Activated CD4-positive, alpha-beta T cell treated with anti-CD3 and anti-CD28 coated beads, Interleukin-2, amount 50 U/mL, for 1 hour (primary cell): ENCODE measurements at regions not wholly inside any gene's neighbourhood (a gene's known extent, or its start where the extent isn't known, plus 50 kb on each side); places are given as distances from the start of the nearest gene placed in this dataset.
A peak's percentile ranks its signal among the peaks of the same experiment; 100 is the strongest.
"Not testable (repeated sequence)": the region's sequence is repeated elsewhere in the genome, so short reads cannot be mapped to it uniquely, and the experiment has no call there.

ENCODE experiments used
- DNase-seq: peaks from one replicate; pipeline ENCODE4 v3.0.0-alpha.2; 2020

- DNase-seq = peak; percentile 60
These were observed 67.0 kb downstream of the CHRNA1 start for GRCh38 chr2:174697255-174697654.

- no peak for DNase-seq
These were observed 69.4 kb downstream of the CHRNA1 start for GRCh38 chr2:174694920-174695319.

GRCh38 chr2:174694196-174694878 is 69.9 kb downstream of the CHRNA1 start:
- no peak for DNase-seq

GRCh38 chr2:174693344-174693743 is 70.9 kb downstream of the CHRNA1 start:
- no peak for DNase-seq

GRCh38 chr2:174692256-174692919 is 71.9 kb downstream of the CHRNA1 start:
- no peak for DNase-seq

DNA sequence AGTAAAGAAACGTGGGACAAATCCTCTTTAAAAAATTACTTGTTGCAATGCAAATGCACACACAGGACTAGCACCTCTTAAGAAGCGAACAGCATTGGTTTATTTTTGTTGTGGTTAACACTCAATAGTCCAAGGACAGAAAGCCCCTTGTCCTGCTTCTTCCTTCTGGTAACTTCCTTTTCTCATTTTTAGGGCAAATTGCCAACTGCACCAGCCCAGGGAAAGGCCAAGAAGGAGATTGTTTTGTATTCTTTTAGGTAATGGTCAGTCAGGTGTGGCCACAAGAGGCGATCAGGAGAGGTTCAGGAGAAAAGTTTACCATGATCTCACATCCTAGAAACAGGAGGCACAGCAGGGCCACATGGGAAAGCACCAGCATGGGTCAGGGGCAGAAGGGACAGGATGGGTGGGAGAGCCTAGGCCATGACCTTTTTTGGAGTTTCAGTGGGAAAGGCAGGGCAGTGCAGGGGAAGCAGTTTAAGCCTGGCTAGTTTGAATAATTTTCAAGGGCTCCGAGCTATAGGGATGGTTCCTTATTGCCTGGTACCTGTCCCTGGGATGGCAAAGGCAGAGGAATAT is 73.0 kb downstream of the CHRNA1 start:
- DNase-seq = no peak

GRCh38 chr2:174690026-174690425 is 74.2 kb downstream of the CHRNA1 start:
- no peak for DNase-seq

GRCh38 chr2:174688079-174688478 is 76.2 kb downstream of the CHRNA1 start:
- no peak for DNase-seq

GRCh38 chr2:174686430-174686829 is 77.8 kb downstream of the CHRNA1 start:
- DNase-seq = no peak

DNA sequence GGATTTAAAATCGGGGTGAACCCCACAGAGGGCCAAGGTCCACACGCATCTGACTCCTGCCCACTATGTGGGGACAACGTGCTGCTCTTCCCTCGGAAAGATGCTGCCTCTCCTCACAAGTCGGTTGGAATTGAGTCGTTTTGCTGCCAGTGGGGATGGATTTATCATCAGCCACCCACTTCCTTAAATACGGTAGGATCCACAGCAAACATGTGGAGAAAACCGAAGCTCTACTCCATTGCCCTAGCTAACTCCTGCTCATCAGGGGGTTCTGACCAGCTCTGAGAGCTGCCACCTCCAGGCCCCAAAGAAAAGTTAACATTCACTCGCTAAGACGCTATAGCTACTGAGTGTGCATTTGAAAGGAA is 80.9 kb downstream of the CHRNA1 start:
- peak; percentile 13 for DNase-seq

DNA sequence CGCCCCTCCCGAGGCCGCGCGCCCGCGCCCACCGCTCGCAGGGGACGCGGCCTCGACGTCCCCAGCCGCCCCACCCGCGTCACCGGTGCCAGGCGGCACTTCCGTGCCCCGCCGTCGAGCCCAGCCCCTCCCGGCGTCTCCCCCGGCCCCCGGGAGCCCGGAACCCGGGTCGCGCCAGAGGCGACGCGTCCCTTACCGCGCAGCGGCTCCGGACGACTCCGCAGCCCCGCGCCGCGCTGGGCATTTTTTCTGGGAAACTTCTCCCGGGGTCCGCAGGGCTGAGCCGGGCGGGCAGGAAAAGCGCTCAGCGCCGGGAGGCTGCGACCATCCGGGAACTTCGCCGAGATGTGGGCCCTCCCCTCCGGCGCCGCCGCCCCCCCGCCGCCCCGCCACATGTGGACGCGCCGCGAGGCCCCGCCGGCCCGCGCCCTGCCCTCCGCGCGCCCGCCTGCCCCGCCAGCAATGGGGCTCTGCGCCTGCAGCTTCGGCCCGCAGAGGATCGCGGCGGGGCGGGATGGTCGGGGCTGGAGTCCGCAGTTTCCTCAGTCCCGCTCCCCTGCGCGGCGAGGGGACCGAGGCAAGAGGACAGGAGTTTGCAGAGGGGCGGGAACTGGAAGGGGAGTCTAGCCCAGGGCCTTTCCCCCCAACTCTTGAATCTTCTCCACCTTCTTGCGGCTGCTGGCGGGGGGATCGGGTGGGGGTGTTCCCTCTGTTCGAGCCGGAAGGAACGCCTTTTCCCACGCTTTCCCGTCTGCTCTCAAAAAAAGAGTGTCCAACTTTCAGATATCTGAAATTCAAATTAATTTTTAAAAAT is 81.5 kb downstream of the CHRNA1 start:
- peak; percentile 56 for DNase-seq

DNA sequence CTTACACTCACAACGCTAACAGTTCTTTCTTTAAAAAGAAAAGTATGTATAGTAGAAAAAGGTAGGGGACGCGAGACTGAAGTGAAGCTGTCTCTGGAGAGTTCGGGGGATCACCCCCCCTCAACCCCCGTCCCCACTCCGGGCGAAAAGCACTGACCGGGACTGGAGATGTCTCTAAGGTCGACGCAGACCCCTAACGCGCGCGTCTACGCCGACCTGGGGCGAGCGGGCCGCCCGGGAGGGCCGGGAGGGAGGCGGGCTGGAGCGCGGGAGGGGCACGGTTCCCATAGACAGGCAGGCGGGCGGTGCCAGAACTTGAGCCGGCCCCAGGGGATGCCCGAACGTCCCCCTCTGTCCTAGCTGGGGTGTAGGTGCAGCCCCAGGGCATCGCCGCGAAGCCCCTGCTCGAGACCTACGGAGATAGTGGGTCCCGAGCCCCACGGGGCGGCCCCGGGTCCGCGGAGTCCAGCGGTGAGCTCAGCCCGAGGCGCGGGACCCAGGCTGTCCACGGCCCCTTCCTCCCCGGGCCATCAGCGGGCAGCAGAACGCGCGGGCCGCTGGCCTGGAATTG is 82.2 kb downstream of the CHRNA1 start:
- DNase-seq = peak; percentile 29

DNA sequence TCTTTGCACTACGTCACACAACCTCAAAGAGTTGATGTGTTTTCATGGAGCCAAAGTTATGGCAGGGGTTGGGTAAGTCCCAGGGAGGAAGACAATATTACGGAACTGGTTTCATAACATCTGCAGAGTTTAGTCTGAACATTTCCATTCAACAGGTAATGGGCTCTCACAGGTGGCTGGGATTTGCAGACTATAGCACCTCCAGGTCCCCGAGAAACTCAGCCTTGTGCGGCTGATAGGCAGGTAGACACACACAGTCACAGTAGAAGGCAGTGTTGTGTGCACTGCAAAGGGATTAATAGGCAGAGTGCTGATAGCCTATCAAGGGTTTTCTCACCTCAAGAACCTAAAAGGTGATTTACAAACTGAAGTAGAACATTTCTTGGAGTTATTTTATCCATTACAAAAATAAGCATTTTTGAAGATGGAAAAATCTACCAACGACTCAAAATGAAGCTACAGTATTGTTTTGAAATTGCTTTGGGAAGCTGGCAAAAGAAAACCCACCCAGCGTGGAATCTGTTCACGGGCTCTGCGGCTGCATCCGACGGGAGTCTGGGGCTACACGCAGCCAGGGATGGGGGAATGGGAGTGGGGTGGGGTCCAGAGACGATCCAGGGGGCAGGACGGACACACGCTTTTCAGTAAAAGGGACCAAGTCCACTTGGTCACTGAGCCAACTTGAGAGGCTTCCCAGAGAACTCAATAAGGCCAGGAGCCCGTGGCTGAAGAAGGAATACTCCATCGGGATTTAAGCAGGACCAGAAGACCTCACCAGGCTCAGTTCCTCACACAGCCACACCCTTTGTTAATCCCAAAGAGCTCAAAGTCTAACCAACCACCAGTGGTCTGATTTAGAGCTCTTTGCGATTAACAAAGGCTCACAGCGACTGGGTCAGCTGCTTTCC is 82.9 kb downstream of the CHRNA1 start:
- no peak for DNase-seq

GRCh38 chr2:174680221-174680620 is 82.6 kb upstream of the WIPF1 start:
- no peak for DNase-seq

DNA sequence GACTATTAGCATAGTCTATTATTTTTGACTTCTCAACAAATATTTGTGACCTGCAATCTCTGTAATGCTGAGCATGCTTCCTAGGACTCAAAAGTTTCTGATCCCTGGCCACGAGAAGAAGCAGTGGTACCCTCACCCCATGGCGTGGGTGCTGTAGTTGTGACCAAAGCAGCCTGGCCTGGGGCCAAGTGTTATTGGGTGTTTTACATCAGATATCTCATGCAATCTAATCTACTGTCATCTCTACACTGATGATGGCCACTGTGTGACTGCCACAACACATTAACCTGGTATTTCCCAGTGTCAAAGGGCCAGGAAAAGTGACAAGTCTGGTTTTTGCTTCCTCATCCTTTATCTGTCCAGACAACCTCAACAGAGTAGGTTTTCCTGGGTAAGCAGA is 80.8 kb upstream of the WIPF1 start:
- DNase-seq = no peak

DNA sequence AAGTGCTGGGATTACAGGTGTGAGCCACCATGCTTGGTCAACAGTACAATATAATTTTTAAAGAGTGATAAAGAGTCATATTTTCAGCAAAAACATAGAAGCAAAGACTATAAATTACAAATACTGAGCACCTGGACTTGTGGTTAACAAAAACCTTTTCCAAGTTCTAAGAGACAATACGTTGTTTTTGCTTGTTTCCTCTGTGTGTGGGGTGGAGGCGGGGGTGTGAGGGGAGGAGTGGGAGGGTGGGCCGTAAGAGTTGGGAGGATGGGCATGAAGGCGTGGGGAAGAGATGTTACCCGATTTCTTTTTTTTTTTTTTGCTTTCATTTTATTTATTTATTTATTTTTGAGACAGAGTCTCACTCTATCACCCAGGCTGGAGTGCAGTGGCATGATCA is 78.0 kb upstream of the WIPF1 start:
- DNase-seq = peak; percentile 8

GRCh38 chr2:174673876-174674275 is 76.3 kb upstream of the WIPF1 start:
- no peak for DNase-seq

DNA sequence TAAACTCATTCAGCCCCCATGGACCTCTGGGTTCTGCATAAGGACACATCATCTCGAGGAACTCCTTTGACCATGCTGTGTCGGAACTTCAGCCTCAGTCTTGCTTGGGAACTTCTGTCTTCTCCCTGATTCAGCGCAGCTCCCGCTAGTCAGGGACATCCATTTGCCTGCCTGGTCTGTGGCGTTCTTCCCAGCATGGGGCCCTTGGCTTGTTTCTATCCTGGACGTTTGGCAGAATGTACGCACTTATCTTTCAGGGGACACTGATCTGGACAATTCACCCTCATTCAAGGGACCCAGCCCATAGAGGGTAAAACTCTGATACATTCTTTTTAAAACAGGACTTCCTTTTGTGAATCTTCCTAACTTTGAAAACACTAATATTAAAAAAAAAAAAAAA is 75.8 kb upstream of the WIPF1 start:
- no peak for DNase-seq

DNA sequence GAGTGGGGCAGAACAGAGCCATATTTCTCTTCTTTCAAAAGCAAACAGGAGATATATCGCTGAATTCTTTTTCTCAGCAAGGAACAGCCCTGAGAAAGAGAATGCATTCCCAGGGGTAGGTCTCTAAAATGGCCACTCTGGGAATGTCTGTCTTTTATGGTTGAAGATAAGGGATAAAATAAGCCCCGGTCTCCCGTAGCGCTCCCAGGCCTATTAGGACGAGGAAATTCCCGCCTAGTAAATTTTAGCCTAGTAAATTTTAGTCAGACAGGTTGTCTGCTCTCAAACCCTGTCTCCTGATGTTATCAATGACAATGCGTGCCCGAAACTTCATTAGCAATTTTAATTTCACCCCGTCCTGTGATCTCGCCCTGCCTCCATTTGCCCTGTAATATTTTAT is 73.9 kb upstream of the WIPF1 start:
- not testable (repeated sequence) for DNase-seq

DNA sequence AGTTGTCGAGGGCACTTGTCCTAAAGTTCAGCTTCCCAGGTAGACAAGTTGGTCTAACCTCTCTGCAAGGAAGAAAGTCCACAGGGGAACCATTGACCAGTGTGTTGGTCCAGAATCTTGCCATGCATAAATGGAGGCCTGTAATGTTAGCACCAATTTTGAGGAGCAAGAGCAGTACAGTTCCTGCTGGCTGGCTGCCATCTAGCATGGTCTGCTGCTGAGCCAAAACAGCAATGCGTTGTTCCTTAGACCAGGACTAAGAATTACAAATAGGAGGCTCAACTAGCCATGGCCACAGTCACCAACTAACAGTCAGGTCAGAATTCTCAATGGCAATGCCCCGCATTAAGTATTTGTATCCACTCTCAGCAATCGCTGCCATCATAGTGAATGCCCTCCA is 72.8 kb upstream of the WIPF1 start:
- DNase-seq = no peak

DNA sequence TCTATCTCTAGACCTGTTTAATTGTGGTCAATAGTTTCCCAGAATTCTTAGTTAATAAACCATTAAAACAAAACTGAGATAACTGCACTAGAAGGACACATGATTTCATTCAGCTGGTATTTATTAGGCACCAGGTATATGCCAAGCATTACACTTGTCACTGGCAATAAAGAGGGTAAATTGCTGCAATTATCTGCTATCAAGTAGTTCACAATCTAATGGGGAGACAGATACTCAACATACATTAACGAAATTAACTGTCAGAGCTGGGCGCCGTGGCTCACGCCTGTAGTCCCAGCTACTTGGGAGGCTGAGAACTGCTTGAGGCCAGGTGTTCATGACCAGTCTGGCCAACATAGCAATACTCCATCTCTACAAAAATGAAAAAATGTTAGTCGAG is 71.7 kb upstream of the WIPF1 start:
- no peak for DNase-seq

DNA sequence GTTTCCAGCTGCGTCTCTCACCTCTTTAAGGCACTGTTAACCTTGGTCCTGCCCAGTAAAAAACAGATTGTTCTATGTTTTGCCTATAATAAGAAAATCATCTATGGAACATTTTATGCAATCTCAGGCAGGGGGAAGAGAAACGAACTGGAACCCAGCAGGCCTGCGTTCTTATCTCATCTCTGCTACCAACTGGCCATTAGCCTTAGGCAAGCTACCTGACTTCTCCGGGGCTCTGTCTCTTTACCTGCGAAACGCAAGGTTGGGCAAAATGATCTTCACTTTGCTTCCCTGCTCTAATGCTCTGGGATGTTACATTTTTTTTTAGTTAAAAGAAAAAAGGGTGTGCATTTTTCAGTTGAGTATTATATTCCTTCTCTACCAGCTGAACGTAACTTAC is 70.5 kb upstream of the WIPF1 start:
- no peak for DNase-seq
